Stimulated activated CD4-positive, alpha-beta T cell treated with anti-CD3 and anti-CD28 coated beads, Interleukin-4, amount 100 ng/mL, for 24 hours (primary cell): ENCODE measurements at regions not wholly inside any gene's neighbourhood (a gene's known extent, or its start where the extent isn't known, plus 50 kb on each side); places are given as distances from the start of the nearest gene placed in this dataset.
"Not testable (repeated sequence)": the region's sequence is repeated elsewhere in the genome, so short reads cannot be mapped to it uniquely, and the experiment has no call there.

ENCODE experiments used
- DNase-seq: peaks from one replicate; pipeline ENCODE4 v3.0.0-alpha.2; 2020

GRCh38 chr9:93809204-93809940 lies 145.8 kb downstream of the BARX1 start:
- no peak for DNase-seq

DNA sequence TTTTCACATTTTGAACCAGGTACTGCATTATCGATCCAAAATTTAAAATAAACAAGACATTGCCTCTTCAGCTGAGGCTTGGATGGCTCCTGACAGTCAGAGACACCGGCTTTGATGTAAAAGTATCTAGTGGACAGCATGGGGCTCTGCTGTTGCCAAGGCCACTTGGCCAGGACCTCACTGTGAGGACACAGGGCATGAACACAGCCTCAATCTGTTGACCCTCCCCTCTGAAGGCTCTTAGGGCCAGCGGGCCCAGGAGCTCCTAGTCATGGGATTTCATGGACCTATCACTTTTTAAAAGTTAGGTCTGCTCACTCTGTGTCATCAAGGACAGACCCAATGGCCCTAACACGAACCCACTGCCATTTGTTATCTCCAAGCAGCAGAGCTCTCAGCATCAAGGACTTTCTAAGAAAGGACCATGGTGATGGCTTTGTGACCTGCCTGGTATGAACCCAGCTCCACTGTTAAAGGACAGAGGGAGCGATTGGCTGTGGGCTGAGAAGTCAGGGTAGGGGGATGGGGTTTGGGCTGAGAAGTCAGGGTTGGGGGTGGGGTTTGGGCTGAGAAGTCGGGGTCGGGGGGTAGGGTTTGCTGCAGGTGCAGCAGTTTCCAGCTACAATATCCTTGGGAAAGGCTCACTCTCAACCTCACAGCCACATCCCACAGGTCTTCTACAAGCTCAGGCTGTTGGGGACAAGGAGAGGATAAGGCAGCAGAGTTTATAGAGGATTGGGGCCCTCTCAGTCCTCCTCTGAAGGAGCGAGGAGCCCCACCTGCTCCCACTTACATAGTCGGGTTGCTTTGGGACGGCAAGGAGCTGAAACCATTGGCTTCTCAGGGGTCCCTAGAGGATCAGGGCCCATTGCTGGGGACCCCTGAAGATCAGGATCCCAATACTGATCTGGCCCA lies 146.8 kb downstream of the BARX1 start:
- DNase-seq, result no peak

GRCh38 chr9:93807166-93808074 lies 147.7 kb downstream of the BARX1 start:
- DNase-seq, result no peak

DNA sequence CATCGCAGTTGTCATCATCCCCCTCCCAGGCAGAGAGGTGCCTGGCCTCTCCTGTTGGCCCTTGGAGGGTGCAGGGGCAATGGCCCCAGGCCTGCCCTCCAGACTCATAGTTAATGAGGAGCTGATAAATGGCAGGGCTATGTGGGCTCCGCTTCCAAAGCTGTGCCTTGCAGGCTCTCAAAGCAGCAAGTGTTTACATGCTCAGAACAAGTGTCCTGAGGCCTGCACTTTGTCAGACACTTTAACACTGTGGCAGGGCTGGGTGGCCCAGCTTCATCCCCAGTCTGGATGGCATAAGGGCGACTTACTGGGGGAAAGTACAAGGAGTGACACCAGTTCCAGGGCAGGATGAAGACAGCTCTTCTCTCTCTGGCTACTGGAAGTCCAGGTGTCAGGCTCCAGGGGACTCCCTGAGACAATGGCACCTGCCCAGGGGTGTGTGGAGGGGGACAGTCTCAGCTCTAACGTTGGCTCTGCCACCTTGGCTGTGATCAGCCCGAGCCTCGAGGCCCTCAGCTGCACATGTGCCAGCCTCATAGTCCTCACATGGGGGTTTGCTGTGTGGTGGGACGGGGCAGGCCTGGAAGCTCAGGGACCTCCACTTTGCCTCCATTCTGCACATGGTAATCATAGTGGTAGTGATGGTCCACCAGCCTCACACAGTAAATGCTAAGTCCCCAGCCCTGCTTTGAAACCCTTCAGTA lies 153.4 kb downstream of the BARX1 start:
- DNase-seq, result no peak

- DNase-seq, result no peak
These were observed 154.0 kb downstream of the BARX1 start for GRCh38 chr9:93801120-93801519.

DNA sequence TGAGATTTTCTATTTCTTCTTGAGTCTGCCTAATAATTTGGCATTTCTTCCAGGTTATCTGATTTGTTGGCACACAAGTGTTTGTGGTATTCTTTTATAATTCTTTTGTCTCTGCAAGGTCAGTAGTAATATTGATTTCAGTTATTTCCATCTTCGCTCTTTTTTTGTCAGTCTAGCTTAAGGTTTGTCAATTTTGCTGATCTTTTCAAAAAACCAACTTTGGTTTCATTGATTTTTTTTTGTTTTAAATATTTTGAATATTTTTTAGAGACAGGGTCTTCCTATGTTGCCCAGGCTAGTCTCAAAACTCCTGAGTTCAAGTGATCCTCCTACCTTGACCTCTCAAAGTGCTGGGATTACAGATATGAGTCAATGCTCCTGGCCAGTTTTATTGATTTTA lies 162.8 kb downstream of the BARX1 start:
- DNase-seq, result no peak

GRCh38 chr9:93786204-93786603 lies 169.0 kb downstream of the BARX1 start:
- DNase-seq, result no peak

GRCh38 chr9:93776873-93777272 lies 178.3 kb downstream of the BARX1 start:
- no peak for DNase-seq

GRCh38 chr9:93776256-93776655 lies 178.9 kb downstream of the BARX1 start:
- no peak for DNase-seq

- DNase-seq, result no peak
These were observed 180.6 kb downstream of the BARX1 start for GRCh38 chr9:93774331-93775102.

GRCh38 chr9:93771276-93771675 lies 183.9 kb downstream of the BARX1 start:
- DNase-seq, result no peak

DNA sequence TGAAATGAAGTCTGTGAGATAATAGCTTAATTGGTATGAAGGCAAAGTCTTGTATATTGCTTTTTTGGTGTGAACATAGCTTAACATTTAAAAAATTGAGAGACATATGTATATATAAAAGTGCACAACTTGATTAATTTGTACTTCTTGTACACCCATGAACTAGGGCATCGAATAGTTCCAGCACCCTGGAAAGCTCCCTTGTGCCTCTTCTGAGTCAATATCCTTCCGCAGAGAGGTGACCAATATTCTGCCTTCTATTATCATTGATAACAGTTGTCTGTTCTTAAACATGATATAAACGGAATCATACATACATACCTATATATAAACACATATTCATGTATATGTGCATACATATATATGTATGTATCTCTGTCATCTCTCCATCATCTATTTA lies 185.4 kb downstream of the PHF2 start:
- DNase-seq, result no peak

- no peak for DNase-seq
These were observed 173.7 kb downstream of the PHF2 start for GRCh38 chr9:93750045-93750444.

DNA sequence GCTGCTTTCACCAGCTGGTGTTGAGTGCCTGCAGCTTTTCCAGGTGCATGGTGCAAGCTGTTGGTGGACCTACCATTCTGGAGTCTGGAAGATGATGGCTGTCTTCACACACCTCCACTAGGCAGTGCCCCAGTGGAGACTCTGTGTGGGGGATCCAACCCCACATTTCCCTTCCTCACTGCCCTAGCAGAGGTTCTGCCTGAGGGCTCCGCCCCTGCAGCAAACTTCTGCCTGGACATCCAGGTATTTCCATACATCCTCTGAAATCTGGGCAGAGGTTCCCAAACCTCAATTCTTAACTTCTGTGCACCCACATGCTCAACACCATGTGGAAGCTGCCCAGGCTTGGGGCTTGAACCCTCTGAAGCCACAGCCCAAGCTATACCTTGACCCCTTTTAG lies 172.4 kb downstream of the PHF2 start:
- DNase-seq, result not testable (repeated sequence)

DNA sequence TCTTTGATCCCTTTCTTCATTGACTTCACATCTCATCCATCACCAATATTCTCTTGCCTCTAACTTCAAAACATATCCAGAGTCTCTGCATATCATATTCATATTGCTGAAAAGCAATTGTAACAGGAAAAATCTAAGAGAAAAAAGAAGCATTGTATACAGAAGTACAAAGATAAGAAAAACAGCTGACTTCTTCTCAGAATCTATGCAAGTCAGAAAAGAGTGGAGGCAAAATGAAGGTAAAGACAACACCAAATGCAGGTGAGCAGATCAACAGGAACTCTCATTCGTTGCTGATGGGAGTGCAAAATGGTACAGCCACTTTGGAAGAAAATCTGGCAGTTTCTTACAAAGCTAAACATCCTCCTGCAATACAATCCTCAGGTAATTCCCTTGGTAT lies 155.6 kb downstream of the PHF2 start:
- DNase-seq, result no peak

- no peak for DNase-seq
These were observed 154.3 kb downstream of the PHF2 start for GRCh38 chr9:93730648-93731047.

DNA sequence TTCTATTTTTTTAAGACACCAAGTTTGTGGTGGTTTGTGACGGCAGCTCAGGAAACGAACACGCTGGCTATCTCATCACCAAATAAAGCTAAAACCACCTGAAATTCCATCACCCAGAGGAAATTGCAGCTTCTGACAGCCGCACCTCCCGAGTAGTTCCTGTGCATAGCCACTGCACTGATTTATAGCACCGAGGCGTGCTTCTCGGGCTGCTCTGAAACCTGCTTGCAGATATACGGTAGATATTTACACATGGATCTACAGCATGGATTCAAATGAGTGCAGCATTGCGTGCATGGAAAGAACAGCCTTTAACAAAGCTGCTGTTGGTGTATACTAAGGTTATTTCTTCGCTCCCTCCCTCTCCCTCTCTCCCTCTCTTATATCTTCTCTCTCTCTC lies 153.8 kb downstream of the PHF2 start:
- no peak for DNase-seq
